Liver (tissue), 8 donors: ENCODE measurements at regions not wholly inside any gene's neighbourhood (a gene's known extent, or its start where the extent isn't known, plus 50 kb on each side); places are given as distances from the start of the nearest gene placed in this dataset.

Source experiments
- DNase-seq: peaks from one replicate; pipeline ENCODE4 v3.0.0-alpha.2; 2017; ENCODE audit warnings: low spot score
- H3K27ac ChIP-seq, 2 donors: one replicate each; pipeline ENCODE4 v1.7.0; 2013; ENCODE audit warnings: inconsistent platforms in 2 of 2, low read length in 2 of 2, control low read depth in 1 of 2, low read depth in 1 of 2, mild to moderate bottlenecking in 1 of 2
- H3K27me3 ChIP-seq, 4 donors: one replicate each; pipeline versions ENCODE4 v1.6.1 to v1.7.0; 2013; ENCODE audit warnings: low read length in 3 of 4, inconsistent platforms in 1 of 4, mild to moderate bottlenecking in 1 of 4, moderate library complexity in 1 of 4; ENCODE audit not compliant: control insufficient read depth in 4 of 4, insufficient read depth in 4 of 4
- H3K36me3 ChIP-seq, 4 donors: one replicate each; pipeline versions ENCODE4 v1.6.1 to v1.7.0; 2013; ENCODE audit warnings: low read length in 3 of 4, mild to moderate bottlenecking in 3 of 4, low read depth in 1 of 4, moderate library complexity in 1 of 4; ENCODE audit not compliant: control insufficient read depth in 4 of 4, insufficient read depth in 3 of 4
- H3K4me1 ChIP-seq, 4 donors: one replicate each; pipeline versions ENCODE4 v1.6.1 to v1.7.0; 2013; ENCODE audit warnings: low read length in 3 of 4, mild to moderate bottlenecking in 3 of 4, moderate library complexity in 1 of 4; ENCODE audit not compliant: control insufficient read depth in 4 of 4, insufficient read depth in 4 of 4
- H3K4me3 ChIP-seq, 3 donors: one replicate each; pipeline versions ENCODE4 v1.6.1 to v1.7.0; 2013; ENCODE audit warnings: low read length in 3 of 3, control low read depth in 1 of 3, low read depth in 1 of 3, mild to moderate bottlenecking in 1 of 3
- H3K9ac ChIP-seq, 2 donors: one replicate each; pipeline ENCODE4 v1.7.0; 2013; ENCODE audit warnings: low read length in 2 of 2, mild to moderate bottlenecking in 2 of 2, moderate library complexity in 2 of 2, control low read depth in 1 of 2, low read depth in 1 of 2
- H3K9me3 ChIP-seq, 4 donors: one replicate each; pipeline versions ENCODE4 v1.6.1 to v1.7.0; 2013; ENCODE audit warnings: low read length in 3 of 4; ENCODE audit not compliant: control insufficient read depth in 4 of 4
- ATF3 ChIP-seq: IDR thresholded peaks from 2 replicates; pipeline ENCODE4 v1.6.1; 2016; ENCODE audit warnings: antibody characterized with exemption
- EGR1 ChIP-seq, 2 donors: IDR thresholded peaks; 2 replicates each; pipeline ENCODE4 v1.6.1; 2016 to 2018; ENCODE audit warnings: antibody characterized with exemption in 2 of 2, low read depth in 2 of 2
- FOXA1 ChIP-seq: IDR thresholded peaks from 2 replicates; pipeline ENCODE4 v1.6.1; 2016; ENCODE audit warnings: antibody characterized with exemption
- GABPA ChIP-seq, 2 donors: IDR thresholded peaks in 1 of 2; conservative IDR thresholded peaks in 1 of 2; 2 replicates each; pipeline ENCODE4 v1.6.1; 2016; ENCODE audit warnings: antibody characterized with exemption in 2 of 2, mild to moderate bottlenecking in 1 of 2, moderate library complexity in 1 of 2
- HNF4A ChIP-seq, 2 donors: conservative IDR thresholded peaks; 2 replicates each; pipeline ENCODE4 v1.6.1; 2016; ENCODE audit warnings: antibody characterized with exemption in 2 of 2, mild to moderate bottlenecking in 2 of 2
- HNF4G ChIP-seq: IDR thresholded peaks from 2 replicates; pipeline ENCODE4 v1.6.1; 2016; ENCODE audit warnings: antibody characterized with exemption
- JUND ChIP-seq, 2 donors: IDR thresholded peaks; 2 replicates each; pipeline ENCODE4 v1.6.1; 2016; ENCODE audit warnings: antibody characterized with exemption in 2 of 2
- MAX ChIP-seq: IDR thresholded peaks from 2 replicates; pipeline ENCODE4 v1.6.1; 2016; ENCODE audit warnings: antibody characterized with exemption
- NR2F2 ChIP-seq: IDR thresholded peaks from 2 replicates; pipeline ENCODE4 v1.6.1; 2016; ENCODE audit warnings: antibody characterized with exemption
- RAD21 ChIP-seq, 2 donors: IDR thresholded peaks; 2 replicates each; pipeline ENCODE4 v1.6.1; 2016; ENCODE audit warnings: antibody characterized with exemption in 2 of 2, mild to moderate bottlenecking in 2 of 2
- REST ChIP-seq: IDR thresholded peaks from 2 replicates; pipeline ENCODE4 v1.6.1; 2016; ENCODE audit warnings: antibody characterized with exemption, mild to moderate bottlenecking
- RXRA ChIP-seq, 2 donors: IDR thresholded peaks; 2 replicates each; pipeline ENCODE4 v1.6.1; 2017 to 2018; ENCODE audit warnings: antibody characterized with exemption in 2 of 2, mild to moderate bottlenecking in 1 of 2
- SP1 ChIP-seq: IDR thresholded peaks from 2 replicates; pipeline ENCODE4 v1.6.1; 2018; ENCODE audit warnings: antibody characterized with exemption, mild to moderate bottlenecking
- TAF1 ChIP-seq: conservative IDR thresholded peaks from 2 replicates; pipeline ENCODE4 v1.6.1; 2016; ENCODE audit warnings: antibody characterized with exemption, mild to moderate bottlenecking
- YY1 ChIP-seq: IDR thresholded peaks from 2 replicates; pipeline ENCODE4 v1.6.1; 2016; ENCODE audit warnings: antibody characterized with exemption, mild to moderate bottlenecking
- ZBTB33 ChIP-seq: IDR thresholded peaks from 2 replicates; pipeline ENCODE4 v1.6.1; 2016; ENCODE audit warnings: antibody characterized with exemption
- WGBS: extraction: QIAGEN DNeasy Blood & Tissue Kit; methylation state at CpG from one replicate; pipeline ENCODE4 v1.1.7; 2013; 5-methylcytosine and 5-hydroxymethylcytosine counted together
- TF ChIP-seq, protein P1 (sequence below): fragments of 150-350 bp; IDR thresholded peaks from 2 replicates; pipeline ENCODE4 v1.5.1; 2017; ENCODE audit warnings: improper control_type of control experiment, low read depth, low read length; ENCODE audit not compliant: missing input control
- donor health status: healthy.
- donor health status: healthy.
- donor health status: healthy.
- donor health status: healthy.
- donor health status: healthy.

- WGBS: 75% methylated on average over 5 of the region's 5 CpGs
- TF ChIP-seq EGR1 (IDR thresholded peaks at IDR 0.05; ENCODE audit: low read depth in 2 of 2) (no peak), RXRA (IDR thresholded peaks at IDR 0.05) (no peak), GABPA (IDR thresholded peaks at IDR 0.05 in 1 of 2, conservative IDR thresholded peaks at IDR 0.05 in 1 of 2) (no peak), JUND (IDR thresholded peaks at IDR 0.05) (no peak), FOXA1 (no peak), HNF4A (conservative IDR thresholded peaks at IDR 0.05) (no peak), YY1 (no peak), MAX (no peak), TAF1 (no peak), REST (no peak), NR2F2 (no peak), HNF4G (no peak), SP1 (no peak), ATF3 (no peak), ZBTB33 (no peak), RAD21 (IDR thresholded peaks at IDR 0.05) (no peak)
- TF ChIP-seq, protein P1, sequence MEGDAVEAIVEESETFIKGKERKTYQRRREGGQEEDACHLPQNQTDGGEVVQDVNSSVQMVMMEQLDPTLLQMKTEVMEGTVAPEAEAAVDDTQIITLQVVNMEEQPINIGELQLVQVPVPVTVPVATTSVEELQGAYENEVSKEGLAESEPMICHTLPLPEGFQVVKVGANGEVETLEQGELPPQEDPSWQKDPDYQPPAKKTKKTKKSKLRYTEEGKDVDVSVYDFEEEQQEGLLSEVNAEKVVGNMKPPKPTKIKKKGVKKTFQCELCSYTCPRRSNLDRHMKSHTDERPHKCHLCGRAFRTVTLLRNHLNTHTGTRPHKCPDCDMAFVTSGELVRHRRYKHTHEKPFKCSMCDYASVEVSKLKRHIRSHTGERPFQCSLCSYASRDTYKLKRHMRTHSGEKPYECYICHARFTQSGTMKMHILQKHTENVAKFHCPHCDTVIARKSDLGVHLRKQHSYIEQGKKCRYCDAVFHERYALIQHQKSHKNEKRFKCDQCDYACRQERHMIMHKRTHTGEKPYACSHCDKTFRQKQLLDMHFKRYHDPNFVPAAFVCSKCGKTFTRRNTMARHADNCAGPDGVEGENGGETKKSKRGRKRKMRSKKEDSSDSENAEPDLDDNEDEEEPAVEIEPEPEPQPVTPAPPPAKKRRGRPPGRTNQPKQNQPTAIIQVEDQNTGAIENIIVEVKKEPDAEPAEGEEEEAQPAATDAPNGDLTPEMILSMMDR: no peak
- Histone ChIP-seq H3K4me1 (no peaks in the 10 kb centered on the region), H3K27me3 (peaks cover 0 to 3% (median 0%) of the 10 kb centered on the region in 4 donors), H3K36me3 (no peaks in the 10 kb centered on the region), H3K27ac (no peak overlapping the region), H3K9me3 (peaks cover 0 to 2% (median 0%) of the 10 kb centered on the region in 4 donors), H3K4me3 (no peak overlapping the region), H3K9ac (no peak overlapping the region)
- DNase-seq: no peak
Measured at GRCh38 chr3:118262800-118263402, 771.7 kb downstream of the IGSF11 start.
